ENCODE measurements at regions not wholly inside any gene's neighbourhood (a gene's known extent, or its start where the extent isn't known, plus 50 kb on each side); places are given as distances from the start of the nearest gene placed in this dataset.

DNA sequence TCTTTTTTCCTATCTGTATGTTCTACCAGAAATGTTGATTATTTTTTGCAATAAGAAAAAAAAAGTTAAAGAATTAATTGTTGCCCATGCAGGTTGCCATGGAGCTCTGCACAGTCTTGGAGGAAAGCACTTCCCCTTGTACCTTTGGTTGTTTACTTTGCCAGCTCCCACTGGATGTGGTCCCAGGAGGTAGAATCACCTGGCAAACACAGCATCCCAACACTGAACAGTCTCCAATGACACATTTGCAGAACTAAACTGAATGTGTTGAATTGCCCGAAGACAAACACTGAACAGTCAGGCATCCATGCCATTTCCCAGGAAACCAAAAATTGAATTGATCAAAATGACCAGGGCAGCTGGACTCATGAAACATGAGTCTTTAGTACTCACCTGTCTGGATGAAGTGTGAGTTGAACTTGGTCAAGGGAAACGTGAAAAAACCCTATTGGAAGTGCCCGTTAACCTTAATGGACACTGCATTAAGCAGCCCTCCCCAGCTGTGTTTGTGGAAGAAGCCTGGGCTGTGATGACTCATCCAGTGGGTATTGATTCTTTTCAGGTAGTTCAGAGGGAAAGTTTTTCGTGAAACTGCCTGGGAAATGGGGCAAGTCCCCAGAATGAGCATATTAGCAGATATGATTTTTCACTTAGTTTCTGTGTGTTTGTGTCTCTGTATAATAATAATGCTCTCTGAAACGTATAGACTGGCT lies 284.7 kb upstream of the STT3B start:
- DNase-seq (ENCODE audit: low read depth, low spot score): no peak

DNA sequence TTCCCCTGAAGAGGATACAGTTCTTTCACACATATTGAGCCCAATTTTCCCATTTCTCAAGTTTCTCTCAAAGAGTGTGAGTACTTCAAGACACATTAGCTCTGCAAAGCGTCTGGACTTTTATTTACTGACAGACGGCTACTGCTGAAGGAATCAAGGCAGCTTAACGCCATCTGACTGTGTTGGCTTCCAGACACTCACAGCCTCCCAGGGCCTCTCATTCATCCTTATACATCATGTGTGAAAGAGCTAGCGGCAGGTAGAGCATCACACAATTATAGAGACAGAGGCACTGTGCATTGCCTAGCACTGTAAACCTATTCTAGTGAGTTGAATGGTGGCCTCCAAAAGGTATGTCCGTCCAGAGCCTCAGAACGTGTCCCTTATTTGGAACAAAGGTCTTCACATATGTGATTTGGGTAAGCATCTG lies 284.1 kb upstream of the STT3B start:
- no peak for DNase-seq (ENCODE audit: low read depth, low spot score)

DNA sequence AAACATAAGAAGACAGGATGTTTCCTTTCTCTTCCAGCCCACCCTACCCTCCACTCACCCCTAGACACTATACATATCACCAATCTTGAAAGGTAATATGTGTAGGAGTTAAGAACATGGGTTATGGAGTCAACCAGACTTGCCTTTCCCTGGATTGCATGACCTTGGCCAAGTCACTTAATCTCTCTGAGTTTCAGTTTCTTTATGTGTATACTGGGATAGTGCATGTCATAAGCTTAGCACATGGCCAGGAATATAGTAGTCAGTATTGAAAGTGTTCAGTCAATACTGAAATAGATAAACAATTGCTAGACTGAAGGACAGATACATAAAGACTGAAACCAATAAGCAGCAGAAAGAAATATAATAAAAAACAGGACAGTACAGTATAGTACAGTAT lies 283.2 kb upstream of the STT3B start:
- no peak for DNase-seq (ENCODE audit: low read depth, low spot score)

DNA sequence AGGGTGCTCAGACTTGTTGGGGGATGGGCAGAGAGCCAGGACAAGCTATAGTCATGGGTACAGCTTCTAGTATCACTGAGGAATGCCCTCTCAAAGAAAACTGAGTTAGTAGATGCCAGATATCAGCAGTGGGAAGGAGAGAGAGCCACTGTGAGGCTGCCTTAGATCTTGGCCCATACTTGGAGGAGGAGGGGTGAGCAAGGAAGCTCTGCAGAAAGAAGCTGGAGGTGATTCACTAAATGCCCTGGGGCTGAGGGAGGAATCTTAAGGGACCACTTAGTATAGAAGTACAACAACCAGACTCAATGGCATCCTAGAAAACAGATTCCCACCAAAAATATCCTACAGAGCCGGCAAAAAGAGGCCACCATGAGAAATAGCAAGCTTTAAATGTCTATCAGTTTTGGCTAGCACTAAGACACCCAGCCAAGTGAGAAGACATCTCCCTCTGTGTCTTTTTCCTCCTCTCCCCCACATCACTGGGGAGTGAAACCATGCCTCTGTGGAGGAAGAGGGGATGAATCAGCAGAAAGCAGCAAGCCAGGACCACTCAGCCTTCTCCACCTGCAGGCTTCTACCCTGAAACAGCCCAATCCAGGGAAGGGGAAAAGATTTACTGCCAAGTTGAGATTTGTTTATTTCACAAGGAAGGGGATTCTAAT lies 282.5 kb upstream of the STT3B start:
- DNase-seq (ENCODE audit: low read depth, low spot score): no peak

DNA sequence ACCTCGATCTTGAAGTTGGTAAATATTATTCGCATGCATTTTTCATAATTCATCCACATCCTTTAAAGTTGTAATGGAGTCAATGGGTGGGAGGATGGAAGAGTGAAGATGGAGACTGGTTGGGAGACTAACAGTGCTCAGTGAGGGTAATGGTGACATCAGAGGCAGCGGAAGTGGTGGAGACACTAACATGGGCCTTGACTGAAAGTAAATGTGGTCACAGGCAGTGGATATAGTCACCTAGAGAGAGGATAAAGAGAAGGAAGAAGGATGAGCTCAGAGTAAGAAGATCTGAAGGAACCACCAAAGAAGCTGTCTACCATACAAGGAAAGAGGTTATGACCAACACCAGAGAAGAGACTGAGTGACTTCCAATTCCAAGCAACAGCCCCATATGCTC lies 281.6 kb upstream of the STT3B start:
- DNase-seq (ENCODE audit: low read depth, low spot score): no peak

DNA sequence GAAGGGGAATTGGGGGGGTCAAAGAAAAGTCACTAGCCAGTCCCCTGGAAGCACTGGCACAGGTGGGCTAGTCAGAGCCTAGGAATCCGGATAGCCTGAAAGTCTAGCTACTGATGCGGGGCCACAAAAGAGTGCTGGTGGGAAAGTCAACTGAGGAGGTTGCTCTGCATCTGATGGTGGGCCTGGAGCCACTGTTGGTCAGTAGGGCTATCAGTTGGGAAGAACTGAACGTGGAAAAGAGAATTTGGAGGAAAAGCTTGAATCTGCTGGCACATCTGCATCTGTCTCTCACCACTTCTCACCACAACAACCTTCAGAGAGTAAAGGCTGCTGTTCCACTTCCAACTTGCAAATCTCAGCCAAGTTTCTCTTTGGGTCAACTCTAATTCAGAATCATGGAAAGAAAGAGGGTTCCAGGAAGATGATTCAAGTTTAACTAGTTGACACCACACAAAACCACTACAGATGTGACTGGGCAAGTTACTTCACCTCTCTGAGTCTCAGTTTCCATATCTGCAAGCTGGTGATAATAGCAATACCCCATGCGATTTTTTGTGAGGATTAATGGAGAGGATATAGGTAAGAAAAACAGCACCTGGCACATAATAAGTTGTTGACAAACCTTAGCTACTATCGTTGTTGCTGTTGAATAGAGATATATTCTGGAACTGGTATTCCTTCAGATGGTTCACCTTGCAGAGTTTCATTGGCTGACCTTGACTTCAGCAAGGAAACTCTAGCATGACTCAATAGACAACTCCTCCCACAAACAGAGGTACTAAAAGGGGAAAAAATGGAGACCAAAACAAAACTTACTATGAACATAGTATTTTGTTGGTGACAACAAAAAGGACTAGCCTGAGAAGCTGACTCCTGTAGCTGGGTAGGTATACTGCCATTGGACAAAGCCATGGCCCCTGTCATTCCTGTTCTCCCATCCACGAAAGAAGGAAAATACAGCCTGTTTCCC lies 280.2 kb upstream of the STT3B start:
- no peak for DNase-seq (ENCODE audit: low read depth, low spot score)

DNA sequence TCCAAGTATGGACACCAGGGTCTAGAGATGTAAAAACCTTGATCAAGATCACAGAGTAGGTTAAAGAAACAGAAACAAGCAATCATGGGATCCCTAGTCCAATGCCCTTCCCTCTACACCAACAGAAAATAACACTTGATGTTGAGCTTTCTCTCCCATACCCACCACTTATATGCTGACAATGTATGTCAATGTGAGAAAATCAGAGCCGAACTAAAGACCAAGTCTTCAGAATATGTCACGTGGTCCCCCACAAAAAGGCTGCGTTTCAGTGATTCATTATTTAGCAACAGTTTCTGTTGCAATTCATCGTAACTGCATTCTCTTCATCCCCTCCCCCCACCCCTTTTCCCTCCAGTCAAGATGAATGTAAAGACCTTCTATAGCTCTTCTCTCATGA lies 278.9 kb upstream of the STT3B start:
- DNase-seq (ENCODE audit: low read depth, low spot score): no peak

DNA sequence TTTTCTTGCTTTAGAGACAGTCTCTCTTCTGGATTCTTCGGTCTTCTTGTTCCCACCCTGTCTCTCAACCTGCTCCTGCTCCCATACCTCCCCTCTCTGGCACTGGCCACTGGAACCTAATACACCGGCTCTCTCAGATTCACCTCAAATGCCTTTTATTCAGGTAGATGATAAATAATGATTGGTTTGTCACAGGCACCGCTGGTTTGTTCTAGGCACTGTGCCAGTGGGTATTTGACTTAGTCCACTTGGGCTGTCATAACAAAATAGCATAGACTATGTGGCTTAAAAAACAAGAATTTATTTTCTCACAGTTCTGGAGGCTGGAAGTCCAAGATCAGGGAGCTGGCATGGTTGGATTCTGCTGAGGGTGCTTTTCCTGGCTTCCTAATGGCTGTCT lies 278.2 kb upstream of the STT3B start:
- DNase-seq (ENCODE audit: low read depth, low spot score): no peak

DNA sequence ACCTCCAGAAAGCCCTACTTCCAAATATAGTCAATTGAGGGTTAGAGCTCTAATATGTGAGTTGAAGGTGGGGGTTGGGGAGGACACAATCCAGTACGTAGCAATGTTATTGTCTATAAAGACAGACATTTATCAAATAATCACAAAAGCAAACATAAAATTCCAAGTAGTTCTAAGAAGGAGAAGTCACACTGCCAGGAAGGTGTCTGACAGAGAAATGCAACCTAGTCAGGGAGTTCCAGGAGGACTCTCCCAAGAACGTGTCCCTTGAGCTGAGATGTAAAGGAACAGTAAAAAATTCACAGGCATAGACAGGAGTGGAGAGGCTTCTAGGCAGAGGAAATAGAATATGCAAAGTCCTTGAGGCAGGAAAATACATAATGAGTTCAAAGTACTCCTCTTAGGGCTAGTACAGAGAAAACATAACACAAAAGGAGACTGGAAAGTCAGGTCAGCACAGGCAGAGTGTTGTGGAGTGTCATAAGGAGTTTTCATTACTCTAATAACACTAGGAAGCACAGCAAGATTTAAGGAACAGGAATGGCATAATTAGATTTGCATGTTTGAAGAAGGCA lies 277.6 kb upstream of the STT3B start:
- DNase-seq (ENCODE audit: low read depth, low spot score): no peak

DNA sequence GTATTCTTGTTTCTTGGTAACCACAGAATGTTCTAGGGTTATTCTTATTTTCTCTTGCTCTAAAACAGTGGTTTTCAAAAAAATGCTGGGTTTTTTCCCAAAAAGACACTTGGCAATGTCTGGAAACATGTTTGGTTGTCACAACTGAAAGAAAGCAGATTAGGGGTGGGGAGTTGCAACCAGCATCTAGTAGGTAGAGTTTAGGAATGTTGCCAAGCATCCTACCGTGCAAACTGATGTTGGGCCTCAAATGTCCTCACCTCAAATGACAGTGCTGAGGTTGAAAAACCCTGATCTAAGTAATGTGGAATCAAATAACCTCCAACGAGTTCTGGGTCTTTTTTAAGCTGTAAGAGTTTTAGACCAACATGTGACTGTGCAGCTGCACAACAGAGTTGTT lies 270.5 kb upstream of the STT3B start:
- DNase-seq (ENCODE audit: low read depth, low spot score): no peak

DNA sequence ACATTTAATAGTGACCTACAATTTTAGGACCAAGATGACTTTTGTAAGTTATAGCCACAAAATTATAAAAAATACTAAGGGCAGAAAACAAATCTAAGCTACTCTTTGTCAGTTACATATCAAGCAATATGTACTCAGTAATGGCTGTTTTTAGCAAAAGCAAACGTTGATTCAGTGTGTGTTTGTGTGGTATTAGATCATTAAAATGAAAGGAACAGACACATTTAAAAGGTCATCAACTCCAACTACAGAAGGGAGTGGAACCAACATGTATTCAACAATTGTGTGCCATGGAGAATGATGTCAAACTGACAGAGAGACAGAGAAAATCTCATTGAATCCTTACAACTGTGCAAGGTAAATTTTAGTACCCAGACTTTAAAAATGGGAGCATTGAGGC lies 268.8 kb upstream of the STT3B start:
- no peak for DNase-seq (ENCODE audit: low read depth, low spot score)

DNA sequence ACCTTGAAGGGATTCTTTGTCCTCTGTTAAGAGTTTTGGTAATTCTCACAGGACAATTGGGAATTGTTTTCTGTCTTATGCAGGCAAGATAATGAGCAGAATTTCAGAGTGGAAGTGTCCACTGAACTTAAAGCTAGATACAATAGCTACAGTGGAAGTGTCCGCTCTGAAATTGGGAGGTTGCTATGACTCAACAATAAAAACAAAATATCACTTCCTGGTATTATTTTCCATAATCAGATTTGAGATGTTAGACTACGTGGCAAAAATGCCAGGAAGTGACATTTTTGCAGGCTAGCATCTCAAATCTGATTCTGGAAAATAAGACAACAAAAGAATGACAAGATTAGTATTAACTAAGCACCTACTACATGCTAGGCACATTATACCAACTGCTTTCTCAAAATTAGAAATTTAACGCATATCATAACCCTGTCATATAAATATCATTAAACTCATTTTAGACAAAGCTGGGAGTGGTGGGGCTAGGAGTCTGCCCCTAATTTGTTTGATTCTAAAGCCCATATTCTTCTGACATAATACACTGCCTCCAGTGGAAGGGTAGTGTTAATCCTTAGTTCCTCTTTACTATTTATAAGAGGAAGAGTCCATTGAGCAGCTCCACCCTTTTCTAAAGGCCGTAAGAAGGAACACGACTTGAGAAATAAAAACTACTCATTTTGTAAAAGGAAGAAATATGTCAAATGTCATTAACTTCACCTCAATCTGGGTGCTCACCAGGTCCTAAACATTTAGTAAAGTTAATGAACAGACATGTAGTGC lies 266.9 kb upstream of the STT3B start:
- no peak for DNase-seq (ENCODE audit: low read depth, low spot score)

DNA sequence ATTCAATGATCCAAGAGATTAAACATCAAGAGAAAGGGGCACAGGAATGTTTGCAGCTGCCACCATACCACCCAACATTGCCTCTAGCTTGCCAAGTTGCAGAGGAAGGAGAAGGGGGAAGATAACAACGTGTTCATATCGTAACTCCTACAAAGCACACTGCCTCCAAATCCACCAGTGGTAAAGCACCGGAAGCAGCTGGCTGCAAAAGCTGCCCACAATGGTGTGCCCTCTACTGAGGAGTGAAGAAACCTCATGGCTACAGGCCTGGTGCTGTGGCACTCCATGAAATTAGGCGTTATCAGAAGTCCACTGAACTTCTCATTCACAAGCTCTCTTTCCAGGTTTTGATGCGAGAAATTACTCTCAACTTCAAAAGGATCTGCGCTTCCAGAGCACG lies 263.9 kb upstream of the STT3B start:
- no peak for DNase-seq (ENCODE audit: low read depth, low spot score)

DNA sequence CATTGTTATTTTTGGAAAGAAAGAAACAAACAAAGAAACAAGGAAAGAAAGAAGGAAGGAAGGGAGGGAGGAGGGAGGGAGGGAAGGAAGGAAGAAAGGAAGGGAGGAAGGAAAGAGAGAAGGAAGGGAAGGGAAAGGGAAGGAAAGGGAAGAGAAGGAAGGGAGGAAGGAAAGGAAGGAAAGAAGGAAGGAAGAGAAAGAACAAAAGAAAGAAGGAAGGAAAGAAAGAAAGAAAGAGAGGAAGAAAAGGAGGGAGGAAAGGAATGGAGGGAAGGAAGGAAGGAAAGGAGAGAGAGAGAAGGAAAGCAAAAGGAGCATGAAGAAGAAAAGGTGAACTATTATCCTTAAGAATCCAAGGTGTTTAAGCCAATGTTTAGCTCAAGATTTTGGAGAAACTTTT lies 262.7 kb upstream of the STT3B start:
- no peak for DNase-seq (ENCODE audit: low read depth, low spot score)

DNA sequence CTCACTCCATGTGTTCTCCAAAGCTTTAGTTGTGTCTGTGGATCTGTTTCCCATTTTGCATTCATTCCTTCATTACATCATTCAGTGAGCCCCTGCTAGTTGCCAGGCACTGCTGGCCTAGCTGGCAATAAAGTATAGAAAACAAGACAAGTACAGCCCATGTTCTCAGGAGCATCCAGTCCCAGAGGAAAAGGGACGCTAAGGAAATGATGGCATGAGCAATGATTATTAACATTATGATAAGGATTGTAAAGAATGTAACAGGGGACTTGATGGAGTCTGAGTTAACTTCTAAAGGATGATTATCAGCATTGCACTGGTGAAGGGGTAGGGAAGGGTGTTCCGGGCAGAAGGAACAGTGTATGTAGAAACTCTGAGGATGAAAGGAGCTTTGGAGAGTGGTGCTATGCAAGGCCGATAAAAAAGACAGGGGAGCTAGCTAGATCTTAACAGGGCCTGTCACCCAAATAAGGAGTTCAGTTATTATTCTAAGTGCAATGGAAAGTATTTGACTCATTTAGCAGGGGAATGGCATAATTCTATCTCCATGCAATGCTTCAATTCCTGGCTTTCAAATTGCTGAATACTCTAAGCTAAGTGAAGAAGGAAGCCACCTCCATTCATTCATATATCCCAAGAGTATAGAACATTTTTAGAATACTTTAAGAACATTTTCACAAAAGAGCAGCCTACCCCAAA lies 258.2 kb upstream of the STT3B start:
- no peak for DNase-seq (ENCODE audit: low read depth, low spot score)

DNA sequence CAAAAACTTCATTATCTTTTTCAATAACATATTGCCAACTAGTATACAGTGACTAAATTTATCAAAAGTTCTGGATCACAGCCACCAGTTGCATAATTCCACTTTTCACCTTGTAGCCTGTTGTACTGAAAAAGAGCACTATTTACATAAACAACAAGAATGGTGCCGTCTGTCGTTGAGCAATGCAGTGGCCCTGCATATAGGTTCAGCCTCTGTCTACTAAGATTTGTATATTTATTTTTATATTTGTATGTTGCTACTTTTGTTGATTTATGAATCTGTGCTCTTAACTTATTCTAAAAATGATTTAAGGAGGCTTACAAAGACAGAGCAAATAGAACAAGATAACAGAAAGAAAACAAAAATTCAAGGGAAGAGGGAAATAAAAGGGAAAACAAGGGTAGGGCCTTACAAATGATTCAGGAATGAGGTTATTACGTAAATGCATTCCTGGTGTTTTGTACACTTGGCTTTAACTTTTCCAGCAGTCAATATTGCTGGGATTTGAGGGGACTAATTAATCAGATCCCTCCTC lies 257.6 kb upstream of the STT3B start:
- no peak for DNase-seq (ENCODE audit: low read depth, low spot score)

DNA sequence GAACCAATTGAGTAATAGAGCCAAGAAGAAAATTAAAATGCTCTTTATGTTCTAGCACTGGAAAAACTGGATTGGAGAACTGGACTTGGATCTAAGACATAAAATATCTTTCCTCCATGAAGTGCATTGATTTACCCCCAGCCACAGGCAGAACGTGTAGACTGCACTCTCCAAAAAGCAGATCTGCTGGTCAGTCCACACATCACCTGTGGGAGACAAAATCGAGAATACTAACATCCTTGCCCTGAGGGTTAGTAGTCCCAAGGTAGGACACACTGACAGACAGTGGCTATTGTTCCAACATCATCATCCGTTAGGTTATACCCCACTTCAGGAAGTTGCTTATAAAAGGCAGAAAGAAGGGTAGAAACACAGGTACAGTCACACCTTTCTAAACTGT lies 257.1 kb upstream of the STT3B start:
- no peak for DNase-seq (ENCODE audit: low read depth, low spot score)

DNA sequence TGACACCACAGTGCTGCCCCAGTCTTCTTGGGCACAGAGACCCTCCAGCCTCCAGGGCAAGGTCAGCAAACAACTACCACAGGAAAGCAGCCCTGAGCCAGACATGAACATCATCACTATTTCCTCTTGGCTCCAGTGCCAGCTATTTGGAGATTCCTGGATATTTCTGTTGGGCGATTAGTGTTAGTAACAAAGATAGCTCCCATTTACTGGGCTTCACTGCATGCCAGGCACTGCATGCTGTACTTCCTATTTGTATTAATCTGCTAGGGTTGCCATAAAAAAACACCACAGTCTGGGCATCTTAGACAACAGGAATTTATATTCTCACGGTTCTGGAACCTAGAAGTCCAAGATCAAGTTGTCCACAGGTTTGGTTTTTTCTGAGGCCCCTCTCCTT lies 255.1 kb upstream of the STT3B start:
- DNase-seq (ENCODE audit: low read depth, low spot score): no peak

DNA sequence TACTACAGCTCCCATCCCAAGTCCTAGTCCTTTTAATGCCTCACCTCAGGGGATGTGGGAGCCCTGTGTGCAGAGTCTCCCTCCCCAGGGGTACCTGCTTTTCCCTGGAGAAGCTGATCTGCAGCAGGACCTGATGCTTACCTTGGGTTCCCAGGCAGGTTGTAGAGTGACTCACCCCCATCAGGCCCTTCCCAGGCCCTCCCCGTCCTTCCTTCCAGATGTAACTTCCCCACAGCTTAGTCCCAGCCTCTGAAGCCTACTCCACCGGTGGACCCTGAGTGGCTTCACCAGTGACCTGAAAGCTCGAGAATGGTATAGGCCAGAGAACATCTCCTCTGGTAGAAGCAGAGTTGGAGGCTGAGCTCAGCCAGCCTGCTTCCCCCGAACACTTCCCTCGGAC lies 254.2 kb upstream of the STT3B start:
- DNase-seq (ENCODE audit: low read depth, low spot score): no peak

DNA sequence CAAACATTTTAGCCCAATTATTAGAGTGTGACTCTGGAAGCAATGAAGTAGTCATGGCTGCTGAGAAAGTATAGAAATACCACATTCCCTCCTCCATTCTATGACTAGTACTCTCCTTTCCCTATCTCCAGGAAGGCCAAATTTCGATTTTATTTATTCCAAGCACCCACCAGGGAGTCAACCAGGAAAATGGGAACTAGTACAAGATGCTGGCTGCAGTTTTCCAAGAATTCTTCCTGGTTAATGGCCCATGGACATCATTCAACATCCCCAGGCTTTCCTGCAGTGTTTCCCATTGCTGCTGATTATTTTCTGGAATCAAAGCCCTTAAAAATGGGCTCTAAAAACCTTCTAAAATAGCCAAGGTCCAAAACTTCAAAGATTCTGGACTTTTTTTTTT lies 247.9 kb upstream of the STT3B start:
- DNase-seq (ENCODE audit: low read depth, low spot score): no peak

Measured in activated naive CD8-positive, alpha-beta T cell treated with anti-CD3 and anti-CD28 coated beads, Interleukin-2, amount 50 U/mL, for 16 hours (primary cell).